Stimulated activated CD8-positive, alpha-beta memory T cell treated with anti-CD3 and anti-CD28 coated beads, Interleukin-7, amount 100 ng/mL, for 4 hours (primary cell): ENCODE measurements at regions not wholly inside any gene's neighbourhood (a gene's known extent, or its start where the extent isn't known, plus 50 kb on each side); places are given as distances from the start of the nearest gene placed in this dataset.
A peak's percentile ranks its signal among the peaks of the same experiment; 100 is the strongest.
"Not testable (repeated sequence)": the region's sequence is repeated elsewhere in the genome, so short reads cannot be mapped to it uniquely, and the experiment has no call there.

Source experiments
- DNase-seq, 2 donors: peaks; one replicate each; pipeline ENCODE4 v3.0.0-alpha.2; 2020; ENCODE audit warnings: low read depth in 2 of 2

DNA sequence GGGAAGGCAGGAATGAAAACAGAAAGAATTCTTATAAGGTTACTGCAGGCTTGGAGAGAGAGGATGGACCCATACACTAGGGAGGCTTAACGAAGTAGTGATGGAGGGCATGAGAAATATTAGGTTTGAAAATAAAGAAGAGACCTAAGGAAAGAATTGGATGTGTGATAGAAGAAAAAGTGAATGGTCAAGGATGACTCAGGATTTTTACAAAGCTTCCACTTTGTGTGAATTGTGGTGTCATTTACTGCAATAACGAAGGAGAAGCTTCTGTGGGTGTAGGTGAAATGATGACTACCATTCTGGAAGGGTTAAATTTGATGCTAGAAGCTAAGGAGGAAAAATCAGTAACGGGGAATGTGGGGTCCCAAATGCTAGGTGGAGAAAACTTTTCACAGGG lies 191.2 kb downstream of the UTRN start:
- DNase-seq: no peak

DNA sequence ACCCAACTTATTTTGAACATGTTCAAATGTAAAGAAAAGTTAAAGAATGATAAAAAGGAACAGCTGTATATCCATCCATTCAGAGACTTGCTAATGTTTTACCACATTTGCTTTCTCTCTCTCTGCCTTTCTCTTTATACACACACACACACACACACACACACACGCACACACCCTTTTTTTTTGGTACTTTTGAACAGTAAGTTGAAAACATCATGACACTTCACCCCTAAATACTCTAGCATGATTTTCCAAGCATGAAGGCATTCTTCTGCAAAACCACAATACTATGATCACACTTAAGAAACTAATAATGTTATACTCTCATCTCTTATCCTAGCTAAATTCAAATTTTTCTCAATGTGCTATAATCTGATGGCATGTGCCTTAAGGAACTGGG lies 192.3 kb downstream of the UTRN start:
- DNase-seq: no peak

DNA sequence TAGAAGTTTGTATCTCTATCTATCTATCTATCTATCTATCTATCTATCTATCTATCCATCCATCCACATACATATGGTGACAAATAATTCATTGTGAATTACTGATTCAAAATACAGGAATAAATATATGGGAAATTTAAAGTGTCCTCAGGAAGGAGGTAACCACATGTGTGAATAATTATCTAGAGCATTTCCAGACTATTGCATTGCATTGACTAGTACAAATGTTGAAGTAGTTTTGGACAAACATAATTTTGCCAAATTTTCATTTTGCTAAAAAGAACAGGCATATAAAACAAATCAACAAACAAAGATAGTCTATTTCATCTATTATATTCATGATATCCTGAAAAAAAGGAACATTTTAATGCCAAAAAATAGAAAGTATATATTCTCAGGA lies 192.7 kb downstream of the UTRN start:
- no peak for DNase-seq

DNA sequence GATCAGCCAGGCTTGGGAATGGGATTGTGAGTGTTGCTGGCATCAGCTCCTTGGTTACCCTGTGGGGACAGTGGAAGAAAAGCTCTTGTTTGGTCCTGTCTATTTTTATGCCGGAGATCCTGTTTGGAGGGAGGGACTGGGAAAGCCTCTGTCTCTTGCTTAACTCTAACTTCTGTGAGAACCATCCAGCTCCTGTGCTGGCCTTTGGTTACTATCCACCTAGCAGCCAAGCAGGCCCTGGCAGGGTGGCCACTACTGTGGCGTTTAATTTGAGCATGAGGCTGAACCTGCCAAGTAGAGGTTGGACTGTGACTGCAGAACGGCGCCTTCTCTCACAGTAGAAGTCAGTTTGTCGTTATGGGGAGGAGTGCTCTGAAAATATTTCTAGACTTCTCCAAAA lies 193.3 kb downstream of the UTRN start:
- no peak for DNase-seq

DNA sequence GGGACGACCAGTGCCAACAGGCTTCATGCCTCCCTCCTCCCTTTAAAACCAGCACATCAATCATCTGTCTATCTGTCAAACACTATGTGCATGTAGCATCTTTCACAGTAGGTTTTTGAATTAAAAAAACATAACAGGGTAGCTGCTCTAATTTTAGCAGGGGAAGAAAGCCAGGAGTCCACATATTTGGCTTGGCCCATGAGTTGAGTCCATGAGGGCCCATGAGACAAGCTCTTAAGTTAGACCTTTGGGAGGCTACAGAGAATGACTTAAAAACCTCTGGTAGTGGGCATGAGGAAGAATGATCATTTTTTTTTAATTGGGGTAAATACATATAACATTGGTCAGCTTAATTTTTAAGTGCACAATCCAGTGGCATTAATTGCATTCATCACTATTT lies 194.9 kb downstream of the UTRN start:
- DNase-seq: no peak

DNA sequence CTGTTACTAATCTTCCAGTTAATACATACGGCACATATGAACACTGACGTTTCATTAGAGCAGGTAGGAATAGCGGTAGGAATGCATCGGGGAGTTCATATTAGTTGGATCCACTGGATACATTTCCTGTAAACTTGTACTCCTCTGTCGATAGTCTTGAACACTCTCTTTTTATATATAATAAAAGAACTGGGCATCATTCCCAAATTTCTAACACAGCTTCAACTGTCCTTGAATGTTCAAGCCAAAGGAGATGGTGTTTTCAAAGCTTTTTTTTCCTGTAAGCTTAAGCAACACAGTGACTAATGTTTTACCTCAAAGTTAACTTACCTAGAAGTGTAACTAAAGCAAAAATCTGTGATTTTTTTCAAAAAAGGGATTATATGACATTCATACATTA lies 195.3 kb downstream of the UTRN start:
- no peak for DNase-seq

DNA sequence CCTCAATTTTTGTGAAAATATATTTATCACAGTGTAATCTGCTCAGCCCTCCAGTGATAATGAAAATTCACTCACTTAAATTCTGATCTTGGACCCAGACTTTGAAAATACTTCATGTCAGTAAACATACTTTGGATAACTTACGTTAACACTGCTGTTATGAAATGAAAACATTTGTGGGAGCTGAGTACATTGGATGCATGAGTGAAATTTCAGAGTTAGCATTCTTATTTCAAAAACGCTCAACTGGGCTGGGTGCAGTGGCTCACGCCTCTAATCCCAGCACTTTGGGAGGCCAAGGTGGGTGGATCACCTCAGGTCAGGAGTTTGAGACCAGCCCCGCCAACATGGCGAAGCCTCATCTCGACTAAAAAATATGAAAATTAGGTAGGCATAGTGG lies 196.4 kb downstream of the UTRN start:
- DNase-seq: no peak

DNA sequence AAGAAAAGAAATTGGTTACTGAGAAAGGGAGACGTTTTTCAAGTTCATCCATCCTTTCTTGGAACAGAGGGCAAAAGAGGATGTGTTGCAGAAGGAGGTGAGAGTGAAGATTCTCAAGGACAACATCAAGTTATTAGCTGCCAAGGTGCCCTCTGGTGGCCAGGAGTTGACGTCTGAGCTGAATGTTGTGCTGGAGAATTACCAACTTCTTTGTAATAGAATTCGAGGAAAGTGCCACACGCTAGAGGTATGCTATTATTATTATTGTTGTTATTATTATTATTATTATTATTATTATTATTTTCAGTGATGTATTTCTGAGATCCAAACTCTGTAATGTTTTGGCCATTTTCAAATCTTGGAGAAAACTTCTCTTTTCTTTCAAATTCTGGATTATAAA lies 197.0 kb downstream of the UTRN start:
- DNase-seq: peak; percentile 51 to 52

DNA sequence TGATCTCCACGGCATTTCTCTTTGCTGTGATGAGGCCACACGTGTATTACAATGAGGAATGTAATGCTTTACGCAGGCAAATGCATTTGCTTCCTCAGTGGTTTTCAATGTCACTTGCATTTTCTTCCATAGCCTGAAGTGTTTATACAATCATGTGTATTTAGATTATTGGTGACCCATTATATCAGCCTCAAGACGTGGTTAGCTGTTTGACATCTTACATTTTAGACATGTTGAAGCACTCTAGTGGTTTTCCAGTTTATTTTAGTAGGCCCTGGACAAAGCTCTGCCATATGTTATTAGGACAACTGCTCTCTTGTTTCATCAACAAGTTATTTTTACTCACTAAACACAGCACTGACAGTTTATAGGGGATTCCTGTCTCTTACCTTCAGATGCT lies 200.4 kb downstream of the UTRN start:
- no peak for DNase-seq

DNA sequence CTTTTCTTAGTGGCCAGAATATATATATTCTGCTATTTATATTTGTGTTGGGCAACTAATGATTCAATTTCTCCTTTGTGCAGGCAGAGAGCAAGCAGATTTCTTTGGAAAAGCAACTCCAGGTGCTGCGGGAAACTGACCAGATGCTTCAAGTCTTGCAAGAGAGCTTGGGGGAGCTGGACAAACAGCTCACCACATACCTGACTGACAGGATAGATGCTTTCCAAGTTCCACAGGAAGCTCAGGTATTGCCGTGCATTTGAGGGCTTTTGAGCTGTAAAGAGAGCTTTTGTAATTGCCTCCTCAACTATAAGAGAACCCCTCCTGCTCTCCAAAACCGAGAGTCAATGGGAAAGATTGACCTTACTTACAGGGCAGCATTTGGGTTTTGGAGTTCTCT lies 203.5 kb downstream of the UTRN start:
- DNase-seq: no peak

DNA sequence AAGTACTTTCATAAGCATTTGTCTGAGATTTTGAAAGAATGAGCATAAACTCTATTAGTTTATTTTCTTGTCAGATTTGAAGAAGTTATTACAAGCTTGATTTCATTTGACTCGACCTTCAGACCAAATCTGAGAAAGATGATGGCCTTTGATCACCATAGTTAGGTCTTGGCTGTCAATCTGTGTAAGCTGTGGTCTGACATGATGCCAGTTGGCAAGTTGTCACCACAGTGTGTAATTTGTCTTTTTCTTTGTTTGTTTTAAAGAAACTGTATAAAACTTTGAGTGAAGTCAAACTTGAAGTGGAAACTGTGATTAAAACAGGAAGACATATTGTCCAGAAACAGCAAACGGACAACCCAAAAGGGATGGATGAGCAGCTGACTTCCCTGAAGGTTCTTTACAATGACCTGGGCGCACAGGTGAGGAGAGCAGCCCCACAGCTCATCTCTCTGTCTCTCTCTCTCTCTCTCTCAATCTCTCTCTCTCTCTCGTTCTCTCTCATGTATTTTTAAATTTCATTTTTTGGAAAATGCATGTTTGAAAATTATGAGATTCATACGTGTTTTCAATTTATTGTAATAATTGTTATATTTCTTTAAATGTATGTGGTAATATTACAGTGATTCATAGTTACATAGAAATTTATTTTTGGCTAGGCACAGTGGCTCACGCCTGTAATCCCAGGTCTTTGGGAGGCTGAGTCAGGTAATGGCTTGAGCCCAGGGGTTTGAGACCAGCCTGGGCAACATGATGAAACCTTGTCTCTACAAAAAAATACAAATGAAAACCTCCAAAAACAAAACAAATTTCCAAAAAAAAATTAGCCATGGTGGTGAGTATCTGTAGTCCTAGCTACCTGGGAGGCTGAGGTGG lies 208.1 kb downstream of the UTRN start:
- DNase-seq: no peak

DNA sequence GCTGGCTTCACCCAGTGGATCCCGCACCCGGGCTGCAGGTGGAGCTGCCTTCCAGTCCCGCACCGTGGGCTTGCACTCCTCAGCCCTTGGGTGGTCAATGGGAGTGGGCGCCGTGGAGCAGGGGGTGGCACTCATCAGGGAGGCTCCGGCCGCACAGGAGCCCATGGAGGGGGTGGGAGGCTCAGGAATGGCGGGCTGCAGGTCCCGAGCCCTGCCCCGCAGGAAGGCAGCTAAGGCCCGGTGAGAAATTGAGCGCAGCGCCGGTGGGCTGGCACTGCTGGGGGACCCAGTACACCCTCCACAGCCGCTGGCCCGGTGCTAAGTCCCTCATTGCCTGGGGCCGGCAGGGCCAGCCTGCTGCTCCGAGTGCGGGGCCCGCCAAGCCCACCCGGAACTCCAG lies 209.9 kb downstream of the UTRN start:
- DNase-seq: not testable (repeated sequence)

DNA sequence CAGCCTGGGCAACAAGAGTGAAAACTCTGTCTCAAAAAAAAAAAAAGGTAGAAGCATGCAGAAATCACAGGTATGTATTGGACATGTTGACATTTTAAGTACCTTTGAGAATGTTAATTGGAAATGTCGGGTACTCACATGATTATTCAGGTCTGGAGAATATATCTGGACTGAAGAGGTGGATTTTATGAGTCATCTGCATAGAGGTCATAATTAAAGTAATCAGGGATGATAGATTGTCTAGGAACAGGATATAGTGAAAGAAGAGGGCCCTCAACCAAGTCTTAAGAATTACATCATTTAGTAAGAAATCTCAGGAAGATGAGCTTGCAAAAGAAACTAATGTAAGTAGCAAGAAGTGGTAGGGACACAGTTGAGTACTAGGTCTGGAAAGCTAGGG lies 212.5 kb downstream of the UTRN start:
- no peak for DNase-seq

DNA sequence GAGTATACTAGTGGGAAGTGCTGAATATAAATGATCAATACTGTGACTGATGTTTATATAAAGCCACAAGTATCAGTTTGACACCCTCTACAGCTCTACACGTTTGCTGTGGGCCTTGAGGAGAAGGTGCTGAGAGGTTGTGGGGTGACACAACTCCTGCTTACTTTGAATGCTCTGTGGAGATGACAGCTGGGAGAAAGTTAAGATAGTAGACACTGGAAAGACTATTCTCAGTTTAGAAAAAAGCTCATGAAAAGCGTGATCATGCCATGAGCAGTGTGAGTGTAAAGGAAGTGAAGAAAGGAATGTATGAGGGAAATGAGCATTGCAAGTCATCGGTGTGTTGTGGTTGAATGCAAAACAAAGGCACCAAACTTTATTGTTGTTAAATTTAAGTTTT lies 215.8 kb downstream of the UTRN start:
- no peak for DNase-seq

DNA sequence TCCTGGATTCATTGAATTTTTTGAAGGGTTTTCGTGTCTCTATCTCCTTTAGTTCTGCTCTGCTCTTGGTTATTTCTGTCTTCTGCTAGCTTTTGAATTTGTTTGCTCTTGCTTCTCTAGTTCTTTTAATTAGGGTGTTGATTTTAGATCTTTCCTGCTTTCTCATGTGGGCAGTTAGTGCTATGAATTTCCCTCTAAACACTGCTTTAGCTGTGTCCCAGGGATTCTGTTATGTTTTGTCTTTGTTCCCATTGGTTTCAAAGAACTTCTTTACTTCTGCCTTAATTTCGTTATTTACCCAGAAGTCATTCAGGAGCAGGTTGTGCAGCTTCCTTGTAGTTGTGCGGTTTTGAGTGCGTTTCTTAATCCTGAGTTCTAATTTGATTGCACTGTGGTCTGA lies 220.1 kb downstream of the UTRN start:
- not testable (repeated sequence) for DNase-seq

DNA sequence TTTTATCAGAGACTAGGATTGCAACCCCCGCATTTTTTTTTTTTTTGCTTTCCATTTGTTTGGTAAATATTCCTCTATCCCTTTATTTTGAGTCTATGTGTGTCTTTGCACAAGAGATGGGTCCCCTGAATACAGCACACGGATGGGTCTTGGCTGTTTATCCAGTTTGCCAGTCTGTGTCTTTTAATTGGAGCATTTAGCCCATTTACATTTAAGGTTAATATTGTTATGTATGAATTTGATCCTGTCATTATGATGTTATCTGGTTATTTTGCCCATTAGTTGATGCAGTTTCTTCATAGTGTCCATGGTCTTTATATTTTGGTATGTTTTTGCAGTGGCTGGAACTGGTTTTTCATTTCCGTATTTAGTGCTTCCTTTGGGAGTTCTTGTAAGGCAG lies 220.9 kb downstream of the UTRN start:
- not testable (repeated sequence) for DNase-seq

DNA sequence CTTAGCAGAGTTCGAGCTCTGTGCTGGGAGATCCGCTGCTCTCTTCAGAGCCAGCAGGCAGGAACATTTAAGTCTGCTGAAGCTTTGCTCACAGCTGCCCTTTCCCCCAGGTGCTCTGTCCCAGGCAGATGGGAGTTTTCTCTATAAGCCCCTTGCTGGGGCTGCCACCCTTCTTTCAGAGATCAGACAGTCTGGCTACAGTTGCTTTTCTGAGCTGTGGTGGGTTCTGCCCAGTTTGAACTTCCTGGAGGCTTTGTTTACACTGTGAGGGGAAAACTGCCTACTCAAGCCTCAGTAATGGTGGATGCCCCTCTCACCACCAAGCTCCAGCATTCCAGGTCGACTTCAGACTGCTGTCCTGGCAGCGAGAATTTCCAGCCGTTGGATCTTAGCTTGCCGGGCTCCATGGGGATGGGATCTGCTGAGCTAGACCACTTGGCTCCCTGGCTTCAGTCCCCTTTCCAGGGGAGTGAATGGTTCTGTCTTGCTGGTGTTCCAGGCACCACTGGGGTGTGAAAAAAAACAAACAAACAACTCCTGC lies 222.7 kb downstream of the UTRN start:
- not testable (repeated sequence) for DNase-seq

DNA sequence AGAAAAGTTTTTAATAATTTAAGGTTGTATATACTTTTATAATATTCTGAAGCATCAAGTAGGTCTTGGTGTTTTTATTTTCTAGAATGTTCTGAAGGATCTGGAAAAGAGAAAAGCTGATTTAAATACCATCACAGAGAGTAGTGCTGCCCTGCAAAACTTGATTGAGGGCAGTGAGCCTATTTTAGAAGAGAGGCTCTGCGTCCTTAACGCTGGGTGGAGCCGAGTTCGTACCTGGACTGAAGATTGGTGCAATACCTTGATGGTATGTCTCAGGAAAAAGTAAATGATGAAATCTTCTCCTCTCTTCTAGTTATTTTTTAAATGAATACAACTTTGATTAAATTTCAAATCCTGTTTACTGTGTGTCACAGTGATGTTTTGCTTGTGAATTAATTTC lies 225.7 kb downstream of the UTRN start:
- DNase-seq: no peak

DNA sequence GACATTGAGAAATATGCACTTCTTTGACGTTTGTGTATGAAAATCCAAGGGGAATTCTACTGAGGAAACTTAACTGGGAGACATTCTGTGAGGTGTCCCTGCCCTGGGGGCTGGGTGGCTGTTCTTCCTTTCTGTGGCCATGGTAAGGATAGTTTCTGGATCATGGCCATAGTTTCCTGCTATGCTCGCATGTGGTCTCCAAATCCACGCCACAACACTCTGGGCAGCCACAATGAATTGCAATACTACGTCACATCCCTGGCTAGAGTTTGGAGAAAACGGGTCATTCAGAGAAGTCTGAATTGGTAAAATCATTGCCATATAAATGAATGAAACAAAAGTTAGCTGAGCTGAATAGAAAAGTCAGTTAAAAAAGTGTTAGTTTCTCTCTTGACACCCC lies 230.6 kb downstream of the UTRN start:
- DNase-seq: no peak

DNA sequence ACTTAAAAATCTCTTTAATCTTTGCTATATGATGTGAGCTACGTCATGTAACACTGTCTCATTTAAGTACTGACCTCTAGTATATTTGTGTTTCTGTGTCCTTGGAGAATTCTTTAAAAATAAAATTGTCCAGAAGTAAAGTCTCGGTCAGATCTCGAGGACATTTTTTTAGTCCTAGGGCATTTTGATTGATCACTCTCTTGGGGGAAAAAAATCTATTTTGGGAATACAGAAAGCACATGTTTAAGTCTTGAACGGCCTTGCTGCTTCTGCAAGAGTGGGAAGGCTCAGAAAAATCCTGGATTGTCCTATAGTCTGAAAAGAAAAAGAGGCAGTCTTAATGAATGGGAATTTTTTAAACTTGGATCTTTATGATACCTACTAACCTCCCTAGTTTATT lies 234.3 kb downstream of the UTRN start:
- DNase-seq: no peak

DNA sequence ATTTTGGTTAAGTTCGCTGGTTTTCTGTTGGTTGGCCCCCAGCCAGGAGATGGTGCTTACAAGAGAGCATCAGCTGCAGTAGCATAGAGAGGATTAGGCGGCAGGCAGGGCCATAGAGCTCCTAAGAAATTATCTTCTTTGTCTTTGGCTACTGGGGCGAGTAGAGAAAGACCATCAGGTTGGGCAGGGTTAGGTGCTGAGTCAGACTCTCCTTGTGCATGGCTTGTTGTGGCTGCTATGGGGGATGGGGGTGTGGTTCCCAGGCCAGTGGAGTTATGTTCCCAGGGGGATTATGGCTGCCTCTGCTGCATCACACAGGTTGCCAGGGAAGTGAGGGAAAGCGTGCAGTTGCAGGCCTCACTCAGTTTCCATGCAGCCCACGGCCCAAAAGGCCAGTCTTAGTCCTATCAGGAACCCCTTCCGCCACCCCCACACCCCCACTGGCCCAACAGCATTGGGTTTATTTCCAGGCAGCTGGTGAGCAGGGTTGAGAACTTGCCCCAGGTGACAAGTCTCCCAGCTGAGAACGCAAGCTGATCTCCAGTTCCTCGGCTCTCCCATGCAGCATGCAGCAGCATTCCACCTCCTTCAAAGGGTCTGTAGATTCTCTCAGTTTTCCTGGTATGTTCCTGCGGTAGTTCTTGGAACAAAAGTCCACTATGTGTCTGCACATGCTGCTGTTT lies 243.7 kb downstream of the UTRN start:
- no peak for DNase-seq

DNA sequence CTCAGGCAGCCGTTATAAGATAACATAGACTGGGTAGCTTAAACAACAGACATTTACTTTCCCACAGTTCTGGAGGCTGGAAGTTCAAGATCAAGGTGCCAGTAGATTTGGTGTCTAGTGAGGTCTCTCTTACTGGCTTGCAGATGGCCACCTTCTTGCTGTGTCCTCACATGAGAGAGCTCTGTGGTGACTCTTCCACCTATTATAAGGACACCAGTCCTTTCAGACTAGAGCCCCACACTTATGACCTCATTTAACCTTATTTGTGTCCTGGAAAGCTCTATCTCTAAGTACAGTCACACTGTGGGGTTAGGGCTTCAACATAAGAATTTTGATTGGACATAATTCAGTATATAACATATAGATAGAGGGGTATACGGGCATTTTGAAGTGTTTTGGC lies 245.0 kb downstream of the UTRN start:
- no peak for DNase-seq

DNA sequence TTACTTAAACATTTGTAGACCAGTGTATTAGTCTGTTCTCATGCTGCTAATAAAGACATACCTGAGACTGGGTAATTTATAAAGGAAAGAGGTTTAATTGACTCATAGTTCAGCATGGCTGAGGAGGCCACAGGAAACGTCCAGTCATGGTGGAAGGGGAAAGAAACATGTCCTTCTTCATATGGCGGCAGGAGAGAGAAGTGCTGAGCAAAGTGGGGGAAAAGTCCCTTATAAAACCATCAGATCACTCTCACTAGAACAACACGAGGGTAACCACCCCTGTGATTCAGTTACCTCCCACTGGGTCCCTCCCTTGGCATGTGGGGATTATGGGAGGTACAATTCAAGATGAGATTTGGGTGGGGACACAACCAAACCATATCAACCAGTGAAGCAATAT lies 247.1 kb downstream of the UTRN start:
- not testable (repeated sequence) for DNase-seq
